ENCODE measurements at regions not wholly inside any gene's neighbourhood (a gene's known extent, or its start where the extent isn't known, plus 50 kb on each side); places are given as distances from the start of the nearest gene placed in this dataset.

GRCh38 chr4:171751538-171751937 is 61.7 kb upstream of the GALNTL6 start:
- RAD21 ChIA-PET (ENCODE audit: low non-redundant PET in 1 of 2, low total read pairs in 2 of 2, uncharacterized antibody in 2 of 2, unreplicated experiment in 2 of 2), result no interaction called here
- no peak overlapping the region for H2AFZ ChIP-seq (ENCODE audit: low read depth, low read length, poor library complexity, severe bottlenecking)
- no peak overlapping the region for H3K27ac ChIP-seq (ENCODE audit: low read depth, low read length)
- CTCF ChIA-PET, result no interaction called here
- intact Hi-C loops (cut with micrococcal nuclease), result no loop called here
- no peaks in the 10 kb centered on the region for H3K9me2 ChIP-seq (ENCODE audit: insufficient read depth)
- H3K4me3 ChIP-seq (replicated peaks in 1 of 2; ENCODE audit: low read depth in 1 of 2, low read length in 2 of 2), result no peak overlapping the region
- BruUV-seq (replicated peaks), result no TSS peak
- H3K36me3 ChIP-seq (ENCODE audit: control insufficient read depth in 1 of 2, insufficient read depth in 2 of 2, low read length in 2 of 2), result no peaks in the 10 kb centered on the region
- H3K4me2 ChIP-seq (ENCODE audit: low read length), result no peak overlapping the region
- ATAC-seq (no peak), DNase-seq (ENCODE audit: low read depth, low spot score) (no peak)
- H3K27me3 ChIP-seq (ENCODE audit: insufficient read depth, low read length), result no peaks in the 10 kb centered on the region
- H4K20me1 ChIP-seq (ENCODE audit: insufficient read depth), result no peaks in the 10 kb centered on the region
- H3K79me2 ChIP-seq (ENCODE audit: insufficient read depth, low read length), result no peaks in the 10 kb centered on the region
- H3K9ac ChIP-seq (ENCODE audit: low read length), result no peak overlapping the region
- no peaks in the 10 kb centered on the region for H3K4me1 ChIP-seq (ENCODE audit: control insufficient read depth in 1 of 2, insufficient read depth in 2 of 2, low read length in 2 of 2)
- no peak for TF ChIP-seq EGR1 (IDR thresholded peaks at IDR 0.05; ENCODE audit: low read depth)
- TF ChIP-seq ELF1 (IDR thresholded peaks at IDR 0.05; ENCODE audit: borderline replicate concordance, low read depth), result no peak
- no peak for TF ChIP-seq REST (IDR thresholded peaks at IDR 0.05; ENCODE audit: low read depth)
- TF ChIP-seq CBX3 (IDR thresholded peaks at IDR 0.05; ENCODE audit: low read depth), result no peak
- no peak for TF ChIP-seq YY1 (IDR thresholded peaks at IDR 0.05; ENCODE audit: extremely low read depth, insufficient replicate concordance, low read depth, low read length)
- no peak for TF ChIP-seq ZBTB33 (IDR thresholded peaks at IDR 0.05; ENCODE audit: extremely low read depth, insufficient replicate concordance, low read length)
- TF ChIP-seq, protein P1, sequence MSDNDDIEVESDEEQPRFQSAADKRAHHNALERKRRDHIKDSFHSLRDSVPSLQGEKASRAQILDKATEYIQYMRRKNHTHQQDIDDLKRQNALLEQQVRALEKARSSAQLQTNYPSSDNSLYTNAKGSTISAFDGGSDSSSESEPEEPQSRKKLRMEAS (IDR thresholded peaks at IDR 0.05), result no peak
- no peak for TF ChIP-seq EZH2 (IDR thresholded peaks at IDR 0.05)
- TF ChIP-seq CEBPB (IDR thresholded peaks at IDR 0.05; ENCODE audit: low read depth), result no peak
- no peak for TF ChIP-seq POLR2A (IDR thresholded peaks at IDR 0.05; ENCODE audit: borderline replicate concordance, extremely low read depth, insufficient read depth, insufficient read length)
- no peak for TF ChIP-seq ATF3 (IDR thresholded peaks at IDR 0.05)
- no peak for TF ChIP-seq POLR2AphosphoS5 (IDR thresholded peaks at IDR 0.05; ENCODE audit: low read depth, low read length)
- TF ChIP-seq EZH2phosphoT487 (IDR thresholded peaks at IDR 0.05; ENCODE audit: borderline replicate concordance), result no peak
- no peak for TF ChIP-seq SRF (IDR thresholded peaks at IDR 0.05; ENCODE audit: low read depth)
- POLR2A ChIA-PET, result no interaction called here
- no peaks in the 10 kb centered on the region for H3K9me3 ChIP-seq (ENCODE audit: control insufficient read depth in 1 of 2, insufficient read depth in 1 of 2, low read depth in 1 of 2, low read length in 2 of 2)
